ENCODE measurements at regions not wholly inside any gene's neighbourhood (a gene's known extent, or its start where the extent isn't known, plus 50 kb on each side); places are given as distances from the start of the nearest gene placed in this dataset.

- TF ChIP-seq CTCF (IDR thresholded peaks at IDR 0.05): no peak
- no peak for TF ChIP-seq POLR2AphosphoS5 (IDR thresholded peaks at IDR 0.05; ENCODE audit: low read depth, low read length)
These were observed 499.0 kb downstream of the TMX3 start for GRCh38 chr18:68215931-68216330.
